GM18505 (cell line): ENCODE measurements at regions not wholly inside any gene's neighbourhood (a gene's known extent, or its start where the extent isn't known, plus 50 kb on each side); places are given as distances from the start of the nearest gene placed in this dataset.

Experiments used
- ATAC-seq: cut with Tn5 transposase; IDR thresholded peaks from one replicate; pipeline ENCODE4 v1.9.1; 2021; ENCODE audit not compliant: unreplicated experiment
- POLR2A ChIP-seq: IDR thresholded peaks from 4 replicates; pipeline ENCODE4 v1.6.1; 2011; ENCODE audit warnings: borderline replicate concordance; ENCODE audit not compliant: insufficient read depth, insufficient read length; ENCODE audit errors: extremely low read depth

DNA sequence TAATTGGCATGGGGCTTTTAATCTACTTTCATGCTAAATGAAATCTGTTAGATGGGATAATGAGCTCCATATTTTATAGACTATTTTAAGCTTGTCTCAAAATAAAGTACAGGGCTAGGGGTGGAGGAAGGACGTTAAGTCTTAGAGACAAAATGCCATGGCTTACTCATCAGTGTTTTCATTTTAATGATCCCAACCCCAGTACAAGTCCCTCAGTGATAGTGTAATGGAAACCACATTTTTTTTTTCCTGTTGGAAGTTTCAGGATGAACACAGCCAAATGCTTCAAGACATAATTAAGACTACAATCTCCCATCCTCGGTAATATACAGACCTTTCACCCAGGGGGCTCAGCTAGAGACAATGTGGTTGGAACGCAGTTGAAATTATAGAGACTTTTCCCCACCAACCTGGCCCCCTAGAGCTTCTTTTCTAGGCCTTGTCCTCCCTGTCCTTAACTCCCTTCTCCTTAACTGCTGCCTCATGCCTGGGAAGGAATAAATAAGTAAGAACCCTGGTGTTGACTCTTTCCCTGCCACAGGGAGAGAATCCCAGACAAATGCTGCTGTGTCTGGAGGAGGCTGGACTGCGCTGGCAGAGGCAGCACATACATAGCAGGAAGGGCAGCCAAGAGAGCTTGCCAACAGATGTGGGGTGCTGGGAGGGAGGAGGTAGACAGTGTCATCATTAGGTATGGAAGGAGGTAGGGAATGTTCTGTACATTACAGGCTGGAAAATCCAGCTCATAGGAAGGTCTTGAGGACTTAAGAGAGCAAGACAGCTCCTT, 115.4 kb upstream of the ROPN1 start:
- TF ChIP-seq POLR2A = no peak
- ATAC-seq = no peak

DNA sequence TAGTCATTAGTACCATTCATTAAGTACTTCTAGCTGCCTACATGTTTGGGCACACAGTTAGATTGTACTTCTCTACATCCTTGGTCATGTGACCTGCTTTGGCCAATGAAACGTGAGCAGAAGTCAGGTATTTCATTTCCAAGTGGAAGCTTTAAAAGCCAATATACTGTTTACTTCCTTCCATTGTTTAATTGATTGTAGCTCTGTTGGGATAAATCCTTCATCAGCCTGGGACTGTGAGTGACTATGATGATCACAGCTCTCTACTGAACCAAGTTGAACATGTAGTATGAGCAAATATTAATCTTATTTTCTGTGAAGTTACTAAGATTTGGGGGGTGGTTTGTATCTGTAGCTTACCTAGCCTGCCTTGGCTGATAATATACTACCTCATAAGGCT, 116.5 kb upstream of the ROPN1 start:
- ATAC-seq = no peak
- TF ChIP-seq POLR2A = no peak

DNA sequence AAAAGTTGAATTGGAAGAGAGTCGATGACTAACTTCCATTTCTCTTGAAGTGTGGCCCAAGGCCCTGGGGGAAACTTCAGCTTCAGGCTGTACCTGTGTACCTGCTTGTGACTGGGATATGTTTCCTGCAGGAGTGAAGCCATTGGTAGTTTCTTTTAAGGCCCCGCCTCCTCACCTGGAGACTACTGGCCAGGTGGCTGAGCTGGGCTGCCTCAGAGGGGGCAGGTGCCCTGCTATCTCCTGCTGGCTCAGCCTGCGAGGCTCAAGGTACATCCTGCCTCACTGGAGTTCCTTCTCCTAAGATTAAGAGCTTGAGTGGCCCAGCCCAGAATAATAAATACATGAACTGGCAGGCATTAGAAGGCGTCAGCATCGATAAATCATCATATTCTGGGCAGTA, 121.6 kb upstream of the ROPN1 start:
- no peak for TF ChIP-seq POLR2A
- no peak for ATAC-seq

DNA sequence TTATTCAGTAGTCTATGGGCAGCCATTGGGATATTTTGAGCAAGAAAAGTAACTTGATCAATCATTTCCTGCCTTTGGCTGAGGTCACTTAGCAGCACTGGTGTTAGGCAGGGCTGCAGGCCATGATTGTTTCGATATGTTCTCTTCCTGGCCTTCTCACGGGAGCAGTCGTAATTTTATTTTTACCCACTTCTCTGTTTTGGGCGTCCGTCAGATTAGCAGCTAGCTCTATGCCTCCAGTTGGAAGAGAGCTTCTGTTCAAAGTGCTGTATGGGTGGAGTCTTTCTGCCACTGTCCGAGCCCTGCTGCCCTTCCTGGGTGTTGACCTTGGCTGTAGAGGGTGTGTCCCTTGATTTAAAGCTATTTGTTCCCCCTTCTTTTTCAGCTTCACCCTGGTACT, 123.4 kb upstream of the ROPN1 start:
- ATAC-seq = no peak
- TF ChIP-seq POLR2A = no peak

DNA sequence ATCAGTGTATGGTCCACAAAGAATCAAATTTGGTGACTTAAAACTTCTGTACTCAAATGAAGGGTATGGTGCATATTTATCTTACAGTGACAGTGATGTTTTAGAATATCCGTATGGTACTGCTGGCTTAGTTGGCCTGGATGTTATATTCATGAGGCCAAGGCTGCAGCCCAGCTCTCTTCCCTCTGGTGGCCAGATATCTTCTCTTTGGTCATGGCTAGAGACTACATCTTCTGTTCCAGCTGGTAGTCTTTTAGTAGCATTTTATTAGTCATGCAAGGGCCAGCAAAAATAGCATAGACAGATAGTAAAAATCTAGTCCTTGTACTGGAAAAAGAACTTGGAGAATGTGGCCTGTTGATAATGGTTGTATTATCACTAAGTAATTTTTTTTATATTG, 124.0 kb upstream of the ROPN1 start:
- ATAC-seq = no peak
- TF ChIP-seq POLR2A = no peak

DNA sequence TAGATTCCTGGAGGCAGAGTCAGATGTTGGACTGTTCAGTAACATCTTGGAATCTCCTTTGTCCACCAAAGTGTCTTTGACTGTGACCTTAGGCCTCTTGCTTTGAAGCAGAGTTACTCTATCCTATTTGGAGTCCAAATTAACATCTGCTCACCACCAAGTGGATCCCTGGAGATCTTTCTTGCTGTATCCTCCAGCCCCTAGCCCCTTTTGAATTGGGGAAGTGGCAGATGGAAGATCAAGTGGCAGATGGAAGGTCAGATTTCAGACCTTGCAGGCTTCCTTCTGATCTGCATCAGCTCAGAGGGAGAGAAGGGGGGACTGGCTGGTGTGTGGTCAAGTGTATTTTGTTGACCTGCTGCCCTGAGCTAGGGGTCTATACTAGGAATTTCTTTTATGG, 125.0 kb upstream of the ROPN1 start:
- ATAC-seq = no peak
- no peak for TF ChIP-seq POLR2A

DNA sequence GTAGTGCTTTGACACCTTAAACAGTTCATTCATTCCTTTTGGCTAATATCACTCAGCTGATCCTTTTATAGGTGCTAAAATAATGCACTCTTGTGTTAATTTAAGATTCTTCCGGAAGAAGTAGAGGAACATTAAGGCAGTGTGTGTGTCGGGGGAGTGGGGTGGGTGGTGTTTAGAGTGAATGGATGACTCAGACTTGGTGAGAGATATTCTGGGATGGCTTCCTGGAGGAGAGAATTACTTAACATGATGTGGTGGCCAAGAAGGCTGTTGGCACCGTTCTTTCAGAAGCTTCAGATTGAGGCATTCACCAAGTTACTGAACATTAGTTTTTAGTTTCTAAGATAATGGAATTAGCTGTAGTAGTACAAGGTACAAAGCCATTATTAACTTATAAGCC, 125.6 kb upstream of the ROPN1 start:
- TF ChIP-seq POLR2A = no peak
- no peak for ATAC-seq

DNA sequence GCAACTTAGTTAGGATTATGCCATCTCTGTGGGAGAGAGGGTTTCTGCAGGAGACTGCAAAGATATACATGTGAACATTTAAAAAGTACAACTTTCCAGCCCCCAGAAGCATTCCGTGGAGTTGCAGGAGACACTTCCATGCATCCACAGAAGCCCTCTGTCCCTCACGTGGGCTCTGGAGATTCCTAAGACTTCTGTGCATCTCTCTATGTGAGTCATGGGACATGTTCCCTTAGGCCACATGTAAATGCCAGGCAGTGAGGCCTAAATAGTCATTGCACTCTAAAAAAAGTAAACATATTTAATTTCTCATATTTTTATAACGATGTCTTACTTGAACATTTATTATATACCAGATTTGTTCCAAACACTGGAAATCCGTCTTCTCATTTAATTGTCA, 126.5 kb upstream of the ROPN1 start:
- no peak for ATAC-seq
- TF ChIP-seq POLR2A = no peak

DNA sequence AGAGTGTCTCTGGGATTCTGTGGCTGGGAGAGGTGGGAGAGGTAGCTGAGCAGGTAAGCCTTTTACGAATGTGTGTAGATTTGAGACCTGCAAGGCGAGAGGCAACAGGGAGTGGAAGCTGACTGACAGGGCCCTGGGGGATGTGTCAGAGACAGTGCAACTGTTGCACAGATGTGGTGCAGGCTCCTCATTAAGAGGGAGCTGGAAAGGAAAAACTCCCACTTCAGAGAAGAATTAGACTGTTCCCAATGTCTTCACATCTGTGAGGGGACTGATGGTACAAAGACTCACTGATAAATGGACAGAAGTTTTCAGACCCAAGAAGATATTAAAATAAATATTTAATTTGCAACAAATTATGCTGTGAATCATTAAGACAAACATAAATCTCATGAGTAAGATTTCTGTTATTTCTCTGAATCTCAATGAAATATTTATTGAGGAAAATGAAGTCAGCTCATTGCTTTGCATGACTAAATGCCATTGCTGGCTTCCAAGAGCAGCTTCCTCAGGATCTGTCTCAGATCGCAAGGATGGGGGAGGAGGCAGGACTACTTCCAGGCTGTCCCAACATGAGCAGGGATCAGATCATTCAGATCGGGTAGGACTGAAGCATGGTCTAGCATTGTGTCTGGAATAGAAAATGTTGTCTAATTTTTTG, 127.3 kb upstream of the ROPN1 start:
- ATAC-seq = no peak
- no peak for TF ChIP-seq POLR2A

DNA sequence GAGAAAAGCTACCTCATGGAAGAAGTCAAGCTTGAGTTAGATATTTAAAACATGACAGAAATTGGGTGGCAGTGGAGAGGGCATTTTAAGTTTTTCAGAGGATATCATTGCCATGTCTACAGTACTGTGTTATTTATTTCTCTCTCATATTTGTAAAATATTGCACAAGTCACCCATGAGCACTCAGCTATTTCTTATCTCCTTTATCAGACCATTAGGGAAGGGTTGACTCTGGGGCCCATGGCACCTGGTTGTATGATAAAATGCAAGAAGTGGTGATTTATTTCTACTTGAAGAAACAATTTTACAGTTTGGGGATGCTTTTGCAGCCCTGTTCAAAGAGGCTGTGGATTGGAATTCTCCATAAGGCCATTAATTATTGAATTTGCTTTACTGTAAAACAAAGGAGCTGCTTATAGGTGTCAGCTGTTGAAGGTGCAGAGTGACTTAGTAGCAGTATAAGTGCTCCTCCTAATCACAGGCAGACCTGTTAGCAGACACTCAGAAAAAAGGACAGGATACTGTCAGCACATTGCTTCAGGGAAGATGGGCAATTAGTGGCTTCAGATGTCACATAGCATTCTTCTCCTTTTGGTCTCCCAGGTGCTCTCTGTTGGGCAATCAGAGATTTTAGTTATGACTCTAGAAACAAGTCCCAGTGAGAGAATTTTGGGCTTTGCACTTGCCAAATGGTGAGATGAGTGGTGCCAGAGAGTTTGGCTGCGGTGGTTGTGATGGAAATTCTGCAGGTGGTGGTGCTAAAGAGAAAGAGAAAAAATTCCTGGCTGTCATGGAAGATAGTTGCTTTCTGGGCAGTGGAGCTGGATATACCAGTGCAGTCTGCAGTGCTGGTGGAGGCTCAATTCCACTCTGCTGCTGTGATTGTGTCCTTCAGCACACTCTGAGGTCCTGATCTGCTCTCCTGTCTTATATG, 129.7 kb upstream of the ROPN1 start:
- no peak for TF ChIP-seq POLR2A
- no peak for ATAC-seq

DNA sequence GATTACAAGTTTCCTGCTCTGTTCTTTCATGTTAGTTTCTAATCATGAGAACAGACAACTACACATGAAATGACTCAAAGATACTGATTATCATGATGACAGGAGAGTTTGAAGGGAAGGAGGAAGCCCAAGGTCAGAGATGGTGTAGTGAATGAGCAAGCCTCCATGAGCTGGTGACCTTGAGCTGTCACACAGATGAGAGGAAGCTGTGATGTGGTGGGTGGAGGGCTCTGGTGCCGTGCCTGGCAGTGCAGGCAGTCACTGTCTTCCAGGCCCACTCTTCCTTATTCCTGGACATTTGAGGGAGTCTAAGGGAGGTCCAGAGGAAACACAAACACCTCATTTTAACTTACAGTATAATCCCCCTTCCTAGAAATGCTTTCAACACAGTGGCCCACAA, 133.4 kb upstream of the ROPN1 start:
- ATAC-seq = no peak
- no peak for TF ChIP-seq POLR2A

DNA sequence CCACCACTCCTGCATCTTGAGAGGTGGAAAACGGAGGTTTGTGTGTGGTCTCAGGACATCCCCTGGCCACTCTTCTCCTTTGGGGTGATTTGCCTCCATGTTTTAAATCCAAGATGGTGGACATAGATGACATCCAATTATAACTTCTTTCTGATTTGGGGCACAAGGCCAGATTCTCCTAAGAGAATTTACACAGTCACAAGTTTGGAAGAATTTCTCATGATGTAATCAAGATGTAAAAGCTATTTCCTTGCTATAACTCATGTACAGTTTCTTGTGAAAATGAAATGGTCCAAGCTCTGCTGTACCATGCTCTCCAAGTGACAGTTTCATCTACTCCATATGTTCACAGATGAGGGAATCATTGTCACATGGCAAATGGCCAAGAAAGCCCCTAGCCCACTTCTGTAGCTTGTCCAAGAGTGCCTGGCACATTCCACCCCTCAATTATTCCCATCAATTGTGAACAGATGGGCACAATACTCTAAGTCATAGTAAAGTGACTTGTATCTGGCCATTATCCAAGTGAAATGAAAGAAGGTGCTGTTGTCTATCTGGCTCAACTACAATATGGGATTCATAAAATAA, 134.6 kb upstream of the ROPN1 start:
- ATAC-seq = no peak
- TF ChIP-seq POLR2A = no peak

DNA sequence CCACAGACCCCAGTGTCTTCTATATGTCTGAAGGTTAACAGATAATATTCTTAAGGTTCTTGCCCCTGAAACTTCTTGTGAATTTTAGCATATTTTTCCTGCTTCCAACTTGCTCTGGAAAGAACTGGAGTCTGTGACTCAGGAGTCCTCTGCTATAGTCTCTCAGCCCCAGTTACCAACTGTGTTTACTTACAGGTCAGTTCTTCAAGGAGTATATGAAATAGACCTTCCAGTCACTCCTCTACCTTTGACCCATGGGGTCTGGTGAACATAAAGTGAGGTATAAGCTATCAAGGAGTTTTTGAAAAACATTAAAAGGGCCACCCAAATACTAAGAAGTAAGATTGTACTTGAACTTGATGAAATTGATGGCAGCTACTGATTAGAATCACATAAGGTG, 139.2 kb upstream of the ROPN1 start:
- no peak for TF ChIP-seq POLR2A
- no peak for ATAC-seq
